DOHH2 (cell line): ENCODE measurements at regions not wholly inside any gene's neighbourhood (a gene's known extent, or its start where the extent isn't known, plus 50 kb on each side); places are given as distances from the start of the nearest gene placed in this dataset.

Source experiments
- H3F3A ChIP-seq: fragments of 200-600 bp; sonication (generic), shearing (Covaris generic); 2 replicates; pipeline ENCODE4 v1.6.0; 2016; ENCODE audit warnings: antibody characterized with exemption, mild to moderate bottlenecking; ENCODE audit not compliant: control insufficient read depth, insufficient read depth
- H3K27ac ChIP-seq: fragments of 200-600 bp; sonication (generic); 2 replicates; pipeline ENCODE4 v1.5.1; 2014; ENCODE audit warnings: low read depth, mild to moderate bottlenecking, low read length, moderate library complexity
- H3K27me3 ChIP-seq: fragments of 200-600 bp; sonication (generic); 2 replicates; pipeline ENCODE4 v1.6.1; 2014; ENCODE audit warnings: mild to moderate bottlenecking, low read length, mixed read lengths; ENCODE audit not compliant: control insufficient read depth
- H3K36me3 ChIP-seq: fragments of 200-600 bp; sonication (generic); 2 replicates; pipeline ENCODE4 v1.6.1; 2014; ENCODE audit warnings: mild to moderate bottlenecking, low read length, moderate library complexity, mixed read lengths; ENCODE audit not compliant: control insufficient read depth
- H3K4me1 ChIP-seq: fragments of 200-600 bp; sonication (generic); 2 replicates; pipeline ENCODE4 v1.6.1; 2014; ENCODE audit warnings: mild to moderate bottlenecking, low read length, mixed read lengths; ENCODE audit not compliant: control insufficient read depth
- H3K4me2 ChIP-seq: fragments of 200-600 bp; sonication (generic); 2 replicates; pipeline ENCODE4 v1.6.0; 2014; ENCODE audit warnings: mild to moderate bottlenecking, low read length, moderate library complexity
- H3K4me3 ChIP-seq: fragments of 200-600 bp; sonication (generic); 2 replicates; pipeline ENCODE4 v1.5.1; 2014; ENCODE audit warnings: mild to moderate bottlenecking, low read length, mixed read lengths
- H3K79me2 ChIP-seq: fragments of 200-600 bp; sonication (generic); 2 replicates; pipeline ENCODE4 v1.6.1; 2014; ENCODE audit warnings: mild to moderate bottlenecking, low read length, mixed read lengths; ENCODE audit not compliant: control insufficient read depth
- H3K9me2 ChIP-seq: fragments of 200-600 bp; sonication (generic); replicated peaks from 2 replicates; pipeline ENCODE4 v1.6.1; 2014; ENCODE audit warnings: mild to moderate bottlenecking, low read length, mixed read lengths; ENCODE audit not compliant: control insufficient read depth
- H3K9me3 ChIP-seq: fragments of 200-600 bp; sonication (generic); 2 replicates; pipeline ENCODE4 v1.6.1; 2014; ENCODE audit warnings: antibody characterized with exemption, low read length, mixed read lengths; ENCODE audit not compliant: control insufficient read depth, insufficient read depth
- H4K20me1 ChIP-seq: fragments of 200-600 bp; sonication (generic); 2 replicates; pipeline ENCODE4 v1.6.0; 2014; ENCODE audit warnings: low read depth, mild to moderate bottlenecking, antibody characterized with exemption, low read length, moderate library complexity; ENCODE audit not compliant: control insufficient read depth, insufficient read depth
- CTCF ChIP-seq: fragments of 200-600 bp; sonication (generic); IDR thresholded peaks from one replicate; pipeline ENCODE4 v1.5.1; 2014; ENCODE audit warnings: antibody characterized with exemption, mild to moderate bottlenecking, low read depth, low read length; ENCODE audit not compliant: poor library complexity, severe bottlenecking
- EZH2phosphoT487 ChIP-seq: fragments of 200-600 bp; sonication (generic); IDR thresholded peaks from 2 replicates; pipeline ENCODE4 v1.6.1; 2017; ENCODE audit warnings: borderline replicate concordance, mild to moderate bottlenecking, antibody characterized with exemption, low read length, moderate library complexity, mixed read lengths

DNA sequence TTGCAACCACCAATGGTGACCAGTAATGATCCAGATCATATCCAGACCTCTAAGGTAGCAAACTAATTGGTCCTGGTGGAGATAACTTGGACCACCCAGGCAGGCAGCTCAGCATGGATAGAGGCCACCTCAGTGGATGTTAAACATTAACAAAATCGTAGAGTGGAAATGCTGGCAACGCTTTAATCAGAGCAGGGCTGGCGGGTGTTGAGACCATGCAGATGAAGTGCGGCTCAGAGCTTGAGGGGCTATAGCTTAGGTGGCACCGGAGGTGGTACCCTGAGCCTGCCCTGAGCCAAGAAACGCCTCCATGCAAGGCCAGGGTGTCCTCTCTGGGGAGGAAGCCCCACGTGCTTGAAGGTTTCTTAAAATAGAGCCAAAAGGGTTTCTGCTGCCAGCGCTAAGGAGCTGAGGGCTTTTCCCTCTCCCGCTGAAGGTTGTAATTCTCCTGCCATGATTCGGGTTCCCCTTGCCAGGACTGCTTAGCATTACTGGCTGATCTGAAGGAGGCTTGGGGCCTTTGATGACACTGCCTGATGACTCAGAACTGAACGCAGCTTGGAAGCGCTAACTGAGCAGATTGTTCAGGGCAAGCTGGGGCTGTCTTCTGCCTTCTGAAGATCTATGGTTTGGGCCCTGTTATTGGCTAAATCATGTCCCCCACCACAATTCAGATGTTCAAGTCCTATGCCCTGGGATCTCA lies 177.8 kb upstream of the ATP6AP2 start:
- Histone ChIP-seq H3K79me2 (no peaks in the 10 kb centered on the region), H3K4me2 (no peak overlapping the region), H3K9me2 (no peaks in the 10 kb centered on the region), H4K20me1 (no peaks in the 10 kb centered on the region), H3F3A (no peaks in the 10 kb centered on the region), H3K4me3 (no peak overlapping the region), H3K9me3 (no peaks in the 10 kb centered on the region), H3K27ac (no peak overlapping the region), H3K27me3 (no peaks in the 10 kb centered on the region), H3K36me3 (no peaks in the 10 kb centered on the region), H3K4me1 (no peaks in the 10 kb centered on the region)
- TF ChIP-seq EZH2phosphoT487: no peak
- no peak for TF ChIP-seq CTCF

- Histone ChIP-seq H3K4me3 (no peak overlapping the region), H3K79me2 (no peaks in the 10 kb centered on the region), H3K9me2 (no peaks in the 10 kb centered on the region), H3K4me2 (no peak overlapping the region), H3K36me3 (no peaks in the 10 kb centered on the region), H3K27me3 (no peaks in the 10 kb centered on the region), H3K4me1 (no peaks in the 10 kb centered on the region), H3K27ac (no peak overlapping the region), H3K9me3 (no peaks in the 10 kb centered on the region), H4K20me1 (no peaks in the 10 kb centered on the region), H3F3A (no peaks in the 10 kb centered on the region)
- TF ChIP-seq EZH2phosphoT487 (no peak), CTCF (no peak)
These were observed 185.7 kb upstream of the ATP6AP2 start for GRCh38 chrX:40395102-40395501.

DNA sequence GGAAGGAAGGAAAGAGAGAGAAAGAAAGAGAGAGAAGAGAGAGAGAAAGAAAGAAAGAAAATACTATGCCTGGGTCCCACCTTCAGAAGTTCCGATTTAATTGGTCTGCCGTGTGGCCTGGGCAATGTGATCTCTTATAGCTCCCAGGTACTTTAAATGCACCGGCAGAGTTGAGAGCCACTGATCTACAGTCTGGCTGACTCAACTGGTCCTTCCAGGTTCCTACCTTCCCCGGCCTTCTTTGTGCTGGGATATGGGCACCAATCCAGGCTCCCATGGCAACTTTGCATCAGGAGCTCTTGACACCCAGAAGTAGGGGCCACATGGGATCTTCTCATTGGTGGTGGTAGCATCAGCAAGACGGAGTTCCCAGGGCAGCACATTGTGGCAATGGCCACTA lies 186.5 kb upstream of the ATP6AP2 start:
- no peak overlapping the region for H3K4me2 ChIP-seq
- no peaks in the 10 kb centered on the region for H3K4me1 ChIP-seq
- H3K9me3 ChIP-seq: no peaks in the 10 kb centered on the region
- H3K36me3 ChIP-seq: no peaks in the 10 kb centered on the region
- no peaks in the 10 kb centered on the region for H3F3A ChIP-seq
- TF ChIP-seq CTCF (no peak), EZH2phosphoT487 (no peak)
- H3K79me2 ChIP-seq: no peaks in the 10 kb centered on the region
- H3K9me2 ChIP-seq: no peaks in the 10 kb centered on the region
- H4K20me1 ChIP-seq: no peaks in the 10 kb centered on the region
- H3K4me3 ChIP-seq: no peak overlapping the region
- no peak overlapping the region for H3K27ac ChIP-seq
- H3K27me3 ChIP-seq: no peaks in the 10 kb centered on the region
